ENCODE measurements at regions not wholly inside any gene's neighbourhood (a gene's known extent, or its start where the extent isn't known, plus 50 kb on each side); places are given as distances from the start of the nearest gene placed in this dataset.
"Not testable (repeated sequence)": the region's sequence is repeated elsewhere in the genome, so short reads cannot be mapped to it uniquely, and the experiment has no call there.

DNA sequence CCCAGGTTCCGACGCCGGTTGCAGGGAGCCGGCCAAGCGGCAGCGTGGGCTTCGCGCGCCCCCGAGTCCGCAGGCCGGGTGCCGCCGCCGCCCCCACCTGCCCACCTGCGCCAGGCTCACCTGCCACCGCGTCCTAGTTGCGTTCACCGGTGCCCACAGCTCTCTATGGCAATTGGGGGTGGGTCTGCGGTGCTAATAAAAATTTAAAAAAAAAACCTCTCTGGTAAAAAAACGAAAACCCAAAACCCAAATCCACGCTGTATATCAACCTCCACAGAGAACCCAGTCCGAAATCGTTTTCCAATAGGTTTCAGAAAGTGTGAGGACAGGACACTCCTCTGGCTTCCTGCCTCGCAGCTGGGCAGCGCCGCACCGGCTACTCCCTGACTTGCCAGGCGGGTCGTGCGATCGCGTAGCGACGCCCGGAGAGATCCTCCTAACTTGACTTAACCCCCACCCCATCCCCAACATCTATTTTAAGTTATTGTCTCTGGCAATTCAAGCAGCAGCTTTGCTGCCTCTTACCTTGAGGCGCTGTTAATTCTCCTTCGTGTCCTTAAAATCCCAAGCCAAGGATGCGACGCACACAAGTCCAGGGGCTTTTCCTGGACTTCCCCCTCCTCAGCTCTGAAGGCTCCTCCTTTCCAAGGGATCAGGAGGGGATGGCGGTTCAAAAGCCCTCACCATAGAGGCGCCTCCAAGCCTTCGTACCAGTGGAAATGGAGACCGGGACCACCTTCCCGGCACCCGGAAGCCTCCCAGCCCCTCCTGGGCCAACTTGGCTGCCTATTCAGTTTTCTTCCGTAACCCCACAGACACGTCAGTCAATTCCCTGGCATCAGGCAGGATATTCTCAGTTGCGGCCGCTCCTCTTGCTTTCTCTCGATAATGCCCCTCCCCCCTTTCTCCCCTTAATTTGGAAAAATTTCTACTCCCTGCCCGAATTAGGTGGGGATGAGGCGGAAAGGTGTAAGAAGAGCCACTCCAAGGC is 1639.4 kb upstream of the C9orf72 start:
- no peak for DNase-seq (ENCODE audit: low read depth in 2 of 2)

DNA sequence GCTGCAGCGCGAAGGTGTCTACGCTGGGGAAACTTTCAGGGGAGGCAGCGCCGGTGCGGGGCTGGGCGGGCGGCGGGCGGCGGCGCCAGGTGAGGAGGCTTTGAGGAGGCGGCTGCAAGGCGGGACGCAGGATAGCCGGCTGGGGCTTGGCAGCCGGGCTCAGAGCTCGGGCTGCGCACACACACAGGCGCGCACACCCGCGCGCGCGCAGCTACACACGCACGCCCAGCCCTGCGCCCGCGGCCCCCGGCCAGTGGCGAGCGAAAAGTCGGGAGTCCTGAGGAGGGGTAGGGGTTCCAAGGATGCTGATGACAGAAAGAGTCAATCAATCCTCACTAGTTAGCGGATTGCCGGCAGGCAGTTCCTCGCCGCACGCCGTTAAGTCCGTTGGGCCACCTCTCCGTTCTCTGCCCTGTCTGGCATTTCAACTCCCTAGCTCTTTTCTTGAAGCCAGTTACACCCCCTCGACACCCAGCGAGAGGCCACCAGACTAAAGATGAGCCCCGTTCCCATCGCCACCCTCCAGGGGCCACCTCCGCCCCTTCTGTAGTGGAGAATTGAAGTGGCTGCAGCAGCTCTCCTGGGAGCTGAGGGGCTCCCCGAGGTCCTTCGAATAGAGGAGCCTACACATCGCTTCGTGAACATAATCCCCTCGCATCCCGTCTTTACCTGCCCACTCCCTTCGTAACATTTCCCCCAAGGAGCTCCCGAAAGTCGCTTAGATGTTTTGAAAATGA is 1640.3 kb upstream of the C9orf72 start, which contains the start of gene LINGO2:
Gene LINGO2 (minus strand): TSS at position 185 of the 737 bp plus-strand sequence.
- no peak for DNase-seq (ENCODE audit: low read depth in 2 of 2)

DNA sequence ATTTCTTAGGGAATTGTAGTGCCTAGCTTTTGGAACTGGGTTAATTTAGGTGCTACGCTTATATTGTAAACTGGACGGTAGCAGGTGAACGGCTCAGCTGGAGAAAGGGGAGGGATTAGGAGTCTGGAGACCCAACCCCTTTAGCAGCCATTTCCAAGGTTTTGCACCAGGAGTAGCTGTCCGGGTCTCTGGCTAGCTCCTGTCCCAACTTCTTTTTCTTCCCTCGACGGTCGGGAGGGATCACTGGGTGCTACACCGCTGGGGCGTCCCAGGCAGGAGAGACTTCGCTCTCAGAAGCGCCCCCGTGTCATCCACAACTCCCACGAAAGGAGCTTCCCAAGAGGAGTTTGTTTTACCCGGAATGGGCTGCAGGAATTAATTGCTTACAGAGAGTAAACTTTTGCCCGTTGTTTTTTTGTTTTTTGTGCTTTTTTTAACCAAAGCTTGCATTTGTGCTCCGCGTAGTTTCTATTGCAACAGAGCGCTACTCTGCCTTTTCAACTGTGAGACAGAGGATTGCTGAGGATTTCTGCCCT is 1640.9 kb upstream of the C9orf72 start:
- DNase-seq (ENCODE audit: low read depth in 2 of 2), result no peak

DNA sequence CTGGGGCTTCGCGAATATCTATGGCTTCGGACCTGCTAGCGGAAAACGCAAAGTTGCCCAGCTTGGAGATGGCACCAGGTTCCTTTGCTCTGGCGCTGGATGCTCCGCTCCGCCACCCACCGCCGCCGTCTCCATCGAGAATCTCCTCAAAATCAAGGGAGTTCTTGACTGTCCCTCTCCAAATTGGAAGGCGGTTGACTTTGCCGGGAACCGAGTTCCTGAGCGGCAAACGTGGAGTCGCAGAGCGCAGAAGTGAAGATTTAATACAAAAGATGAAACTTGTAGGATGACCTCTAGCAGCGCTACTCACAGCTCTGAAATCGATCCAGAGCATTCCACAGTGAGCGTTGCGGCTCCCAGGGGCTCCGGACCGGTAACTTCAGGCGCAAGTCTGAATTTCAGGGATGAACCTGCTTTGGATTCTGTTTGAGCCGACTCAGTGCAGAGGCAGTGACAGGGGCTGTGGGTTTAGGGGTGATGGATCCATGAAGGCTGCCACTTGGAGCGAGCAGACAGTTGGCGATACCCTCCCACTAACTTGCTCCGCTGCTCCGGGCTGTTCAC is 1641.5 kb upstream of the C9orf72 start:
- DNase-seq (ENCODE audit: low read depth in 2 of 2), result no peak

DNA sequence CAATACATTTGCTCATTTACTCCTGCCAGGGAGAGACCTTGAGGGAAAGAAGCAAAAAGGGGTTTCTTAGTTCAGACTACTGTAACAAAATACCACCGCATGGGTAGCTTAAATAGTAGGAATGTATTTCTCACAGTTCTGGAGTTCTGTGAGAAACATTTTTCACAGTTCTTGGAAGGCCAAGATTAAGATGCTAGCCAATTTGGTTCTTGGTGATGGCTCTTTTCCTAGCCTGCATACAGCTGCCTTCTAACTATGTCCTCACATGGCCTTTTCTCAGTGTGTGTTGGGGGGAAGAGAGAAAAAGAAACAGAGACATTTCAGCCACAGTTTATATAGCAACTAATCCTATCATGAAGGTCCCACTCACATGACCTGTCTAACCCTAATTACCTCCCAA is 1644.7 kb upstream of the C9orf72 start:
- no peak for DNase-seq (ENCODE audit: low read depth in 2 of 2)

DNA sequence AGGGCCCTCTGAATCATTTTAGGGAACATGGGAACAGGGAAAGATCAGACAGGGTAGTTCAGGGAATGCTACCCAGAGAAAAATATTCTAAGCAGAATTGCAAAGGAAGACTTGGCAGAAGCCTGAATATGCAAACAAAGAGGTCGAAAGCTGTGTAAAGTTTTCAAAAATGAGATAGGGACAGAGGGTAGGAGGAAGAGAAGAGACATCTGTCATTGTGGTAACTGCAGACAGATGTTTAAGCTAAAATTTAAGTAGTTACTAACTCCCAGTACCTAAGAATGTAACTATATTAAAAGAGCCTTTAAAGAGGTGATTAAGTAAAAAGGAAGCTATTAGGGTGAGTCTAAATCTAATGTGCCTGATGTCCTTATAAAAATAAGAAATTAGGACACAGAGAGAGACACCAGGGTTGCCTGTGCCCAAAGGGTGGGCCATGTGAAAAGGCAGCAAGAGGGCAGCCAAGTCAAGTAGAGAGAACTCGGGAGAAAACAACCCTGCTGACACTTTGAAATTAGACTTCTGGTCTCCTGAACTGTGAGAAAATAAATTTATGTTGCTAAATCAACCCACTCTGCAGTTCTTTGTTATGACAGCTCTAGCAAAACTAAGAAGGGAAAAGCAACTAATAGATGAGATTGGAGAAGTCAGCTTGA is 1647.4 kb upstream of the C9orf72 start:
- no peak for DNase-seq (ENCODE audit: low read depth in 2 of 2)

DNA sequence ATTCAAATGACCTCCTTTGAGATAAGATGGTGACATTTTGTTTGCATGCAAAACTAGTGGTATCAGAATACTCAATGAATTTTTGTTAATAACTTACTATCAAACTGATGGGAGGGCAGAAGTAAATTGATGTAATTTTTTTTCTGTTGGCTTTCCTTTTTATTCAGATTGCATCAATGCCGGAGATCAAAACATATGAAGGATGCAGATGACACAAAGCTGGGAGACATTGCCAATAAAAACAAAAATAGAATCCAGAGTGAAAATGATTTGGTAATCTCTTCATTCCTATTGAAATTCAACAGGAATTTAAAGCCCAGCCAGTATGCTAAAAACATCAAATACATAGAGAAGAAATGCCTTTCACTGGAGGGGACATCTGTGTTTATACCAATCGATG is 1655.3 kb upstream of the C9orf72 start:
- DNase-seq (ENCODE audit: low read depth in 2 of 2), result no peak

DNA sequence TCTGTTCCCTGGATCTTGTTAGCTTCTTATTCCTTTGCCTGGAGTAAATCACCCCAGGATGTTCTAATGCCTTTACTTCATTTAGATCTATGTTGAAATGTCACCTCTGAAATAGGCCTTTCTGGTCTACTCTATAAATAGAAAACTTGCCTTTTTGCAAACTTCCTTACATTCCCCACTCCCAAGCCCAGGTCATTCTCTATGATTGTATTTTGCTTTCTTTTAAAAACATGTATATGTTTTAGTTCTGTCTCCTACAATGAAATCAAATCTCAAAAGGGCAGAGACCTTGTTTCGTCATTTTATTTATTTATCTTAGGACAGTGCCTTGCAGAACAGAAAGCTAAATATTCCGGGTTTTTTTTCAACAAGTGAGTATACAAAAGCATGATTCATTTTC is 1657.7 kb upstream of the C9orf72 start:
- DNase-seq (ENCODE audit: low read depth in 2 of 2), result no peak

DNA sequence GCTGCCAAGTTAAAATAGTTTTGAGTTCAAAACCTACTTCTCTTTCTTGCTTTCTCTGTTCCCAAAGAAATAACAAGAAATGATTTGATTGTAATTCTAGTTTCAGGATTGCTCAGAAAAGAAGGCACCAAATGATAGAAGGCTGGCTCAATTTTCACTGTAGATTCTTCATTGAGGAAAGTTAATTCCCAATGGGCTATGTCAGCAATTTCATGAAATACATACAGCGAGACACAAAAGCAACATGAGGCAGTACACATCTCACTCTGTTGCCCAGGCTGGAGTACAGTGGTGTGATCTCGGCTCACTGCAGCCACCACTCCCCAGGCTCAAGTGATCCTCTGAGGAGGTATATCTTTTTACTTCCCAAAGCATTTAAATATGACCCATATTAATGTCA is 1659.9 kb upstream of the C9orf72 start:
- DNase-seq (ENCODE audit: low read depth in 2 of 2), result no peak

DNA sequence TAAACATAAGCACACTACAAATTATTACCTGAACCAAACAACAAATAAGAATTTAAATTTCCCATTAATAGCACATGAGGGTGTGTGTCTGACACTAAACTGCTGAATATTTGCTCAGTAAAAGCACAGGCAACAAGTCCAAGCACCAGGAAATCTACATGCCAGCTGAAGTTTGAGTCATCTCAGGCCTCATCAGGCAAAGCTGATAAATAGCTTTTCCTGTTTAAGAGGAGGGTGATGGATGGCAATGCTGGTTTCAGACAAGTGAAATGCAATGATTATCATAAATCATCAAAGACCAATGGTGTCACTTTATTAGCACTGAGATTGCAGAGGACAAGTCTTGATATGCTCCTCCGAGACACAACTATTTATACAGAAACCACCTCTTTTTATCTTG is 1668.0 kb upstream of the C9orf72 start:
- no peak for DNase-seq (ENCODE audit: low read depth in 2 of 2)

DNA sequence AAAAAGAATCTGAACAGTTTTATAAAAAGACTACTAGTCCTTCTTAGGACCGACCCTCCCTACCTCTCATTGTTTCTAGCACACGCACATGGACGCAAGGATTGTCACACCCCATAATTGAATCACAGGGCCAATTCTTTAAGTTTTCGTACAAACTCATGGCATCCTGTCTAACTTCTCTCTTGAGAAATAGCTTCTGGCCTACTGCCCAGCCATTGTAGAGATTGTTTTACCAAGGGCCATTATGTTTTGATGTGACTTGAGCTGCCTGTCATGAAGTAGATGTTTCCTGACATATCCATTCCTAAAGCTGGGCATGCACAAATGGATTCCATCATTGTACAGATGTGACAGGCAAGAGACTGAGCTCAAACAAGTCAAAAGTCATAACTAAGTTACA is 1672.1 kb upstream of the C9orf72 start:
- DNase-seq (ENCODE audit: low read depth in 2 of 2), result no peak

DNA sequence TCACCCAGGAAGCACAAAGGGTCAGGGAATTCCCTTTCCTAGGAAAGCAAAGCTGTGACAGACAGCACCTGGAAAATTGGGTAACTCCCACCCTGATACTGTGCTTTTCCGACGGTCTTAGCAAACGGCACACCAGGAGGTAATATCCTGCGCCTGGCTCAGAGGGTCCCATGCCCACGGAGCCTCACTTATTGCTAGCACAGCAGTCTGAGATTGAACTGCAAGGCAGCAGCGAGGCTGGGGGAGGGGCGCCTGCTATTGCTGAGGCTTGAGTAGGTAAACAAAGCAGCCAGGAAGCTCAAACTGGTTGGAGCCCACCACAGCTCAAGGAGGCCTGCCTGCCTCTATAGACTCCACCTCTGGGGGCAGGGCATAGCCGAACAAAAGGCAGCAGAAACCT is 1697.1 kb upstream of the C9orf72 start:
- DNase-seq (ENCODE audit: low read depth in 2 of 2), result not testable (repeated sequence)

DNA sequence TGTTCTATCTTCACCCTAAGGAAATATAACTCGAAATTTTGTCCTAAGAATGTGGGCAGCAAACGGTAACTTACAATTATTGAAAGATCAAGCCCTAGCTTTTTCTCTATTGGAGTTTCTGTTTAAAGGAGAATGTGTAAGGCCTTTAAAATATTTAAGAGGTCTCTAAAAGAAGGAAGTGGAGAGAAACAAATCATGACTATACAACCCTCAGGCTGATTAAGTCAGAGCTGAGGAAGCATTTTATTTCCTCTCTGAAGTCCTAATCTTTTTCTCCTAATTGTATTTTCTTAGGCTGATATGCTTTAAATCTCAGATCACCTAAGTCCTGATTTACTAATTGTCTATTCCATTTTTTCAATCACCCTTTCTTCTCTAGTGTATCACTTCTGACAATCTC is 1708.8 kb upstream of the C9orf72 start:
- no peak for DNase-seq (ENCODE audit: low read depth in 2 of 2)

DNA sequence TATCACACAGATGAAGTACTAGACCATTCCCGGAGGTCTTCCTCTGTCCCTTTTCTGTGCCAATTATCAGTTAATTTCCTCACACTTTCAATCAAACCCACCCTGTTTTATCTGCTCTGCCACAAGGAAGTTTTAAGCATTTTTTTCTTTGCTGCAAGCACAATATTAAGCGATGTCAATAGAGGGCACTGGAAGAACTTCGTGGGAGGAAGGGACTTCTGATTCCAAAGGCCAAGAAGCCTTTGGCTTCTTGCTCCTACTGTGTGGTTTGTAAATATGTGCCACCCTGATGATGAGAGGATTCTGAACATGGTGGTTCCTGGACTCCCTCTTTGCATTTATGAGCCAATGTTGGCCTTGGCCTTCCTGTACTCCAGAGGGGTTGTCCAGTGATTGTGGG is 1712.5 kb upstream of the C9orf72 start:
- no peak for DNase-seq (ENCODE audit: low read depth in 2 of 2)

DNA sequence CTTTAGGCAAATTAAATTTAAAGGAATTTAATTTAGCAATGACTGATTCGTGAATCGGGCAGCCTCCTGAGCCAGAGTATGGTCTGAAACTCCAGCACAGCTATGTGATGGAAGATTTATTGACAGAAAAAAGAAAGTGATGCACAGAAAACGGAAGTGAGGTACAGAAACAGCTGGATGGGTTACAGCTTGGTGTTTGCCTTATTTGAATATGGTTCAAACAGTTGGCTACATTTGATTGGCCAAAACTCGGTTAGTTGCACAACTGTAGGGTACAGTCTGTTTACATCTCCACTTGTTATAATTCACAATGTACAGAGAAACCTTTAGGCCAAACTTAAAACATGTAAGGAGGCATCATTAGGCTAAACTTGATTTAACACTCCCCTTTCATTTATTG is 1716.1 kb upstream of the C9orf72 start:
- no peak for DNase-seq (ENCODE audit: low read depth in 2 of 2)

DNA sequence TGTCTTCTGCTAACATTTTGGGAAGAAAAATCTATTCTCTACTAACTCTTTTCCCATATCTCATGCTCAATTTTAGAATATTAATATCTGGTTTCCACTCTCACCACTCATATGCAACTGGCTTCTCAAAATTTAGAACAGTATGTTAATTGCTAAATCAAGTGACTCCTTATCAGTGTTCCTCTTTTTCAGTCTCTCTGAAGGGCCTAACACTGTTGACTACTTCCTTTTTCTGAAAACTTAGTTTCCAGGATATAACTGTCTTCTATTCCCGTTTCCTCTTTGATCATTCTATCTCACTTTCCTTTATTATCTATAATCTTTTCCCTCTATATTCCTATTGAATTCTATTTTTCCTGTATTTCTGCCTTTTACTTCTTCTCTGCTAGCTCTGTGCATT is 1717.2 kb upstream of the C9orf72 start:
- DNase-seq (ENCODE audit: low read depth in 2 of 2), result no peak

DNA sequence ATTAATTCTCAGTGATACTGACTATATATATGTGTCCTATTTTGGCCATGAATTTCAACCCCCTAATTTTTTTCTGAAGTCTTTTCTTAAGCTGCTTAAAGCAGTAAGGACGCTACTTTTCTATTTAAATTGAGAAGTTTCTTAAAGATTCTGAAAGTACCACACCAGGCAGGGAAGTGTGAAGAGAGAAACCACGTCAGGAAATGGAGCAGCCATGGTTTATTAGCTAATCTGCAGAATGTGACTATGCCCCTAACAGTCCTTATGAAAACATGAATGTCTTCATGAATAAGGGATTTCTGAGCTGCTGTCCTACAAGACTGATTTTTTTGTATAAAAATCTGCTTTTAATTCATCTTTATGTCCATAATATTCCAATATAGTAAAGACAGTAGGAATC is 1724.3 kb upstream of the C9orf72 start:
- DNase-seq (ENCODE audit: low read depth in 2 of 2), result no peak

DNA sequence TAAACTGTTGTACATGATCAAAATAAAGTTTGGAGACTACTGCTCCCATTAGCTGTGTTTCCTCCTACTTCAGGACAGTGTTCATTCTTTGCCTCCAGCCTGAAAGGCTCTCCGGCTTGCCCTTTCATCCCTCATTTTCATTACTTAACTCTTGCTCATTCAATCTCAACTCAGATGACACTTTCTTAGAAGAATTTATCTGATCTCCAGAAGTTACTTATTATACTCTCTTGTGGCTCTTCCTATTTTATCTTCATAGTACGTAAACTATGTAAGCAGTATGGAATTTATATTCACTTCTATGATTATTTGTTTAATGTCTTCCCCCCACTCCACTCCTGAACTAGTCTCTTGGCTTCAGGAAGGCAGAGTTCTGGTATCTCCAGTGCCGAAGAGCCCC is 1737.9 kb upstream of the C9orf72 start:
- DNase-seq (ENCODE audit: low read depth in 2 of 2), result no peak

DNA sequence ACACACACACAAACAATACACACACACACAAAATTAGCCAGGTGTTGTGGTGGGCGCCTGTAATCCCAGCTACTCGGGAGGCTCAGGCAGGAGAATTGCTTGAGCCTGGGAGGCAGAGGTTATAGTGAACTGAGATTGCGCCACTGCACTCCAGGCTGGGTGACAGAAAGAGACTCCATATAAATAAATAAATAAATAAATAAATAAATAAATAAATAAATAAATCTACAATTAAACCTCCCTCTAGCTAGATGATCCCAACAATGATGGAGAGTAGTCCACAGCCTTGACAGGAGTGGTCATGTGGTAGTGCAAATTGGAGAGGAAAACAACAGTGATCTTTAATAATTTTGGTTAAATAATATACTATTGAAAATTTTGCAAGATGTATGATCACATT is 1739.0 kb upstream of the C9orf72 start:
- DNase-seq (ENCODE audit: low read depth in 2 of 2), result no peak

DNA sequence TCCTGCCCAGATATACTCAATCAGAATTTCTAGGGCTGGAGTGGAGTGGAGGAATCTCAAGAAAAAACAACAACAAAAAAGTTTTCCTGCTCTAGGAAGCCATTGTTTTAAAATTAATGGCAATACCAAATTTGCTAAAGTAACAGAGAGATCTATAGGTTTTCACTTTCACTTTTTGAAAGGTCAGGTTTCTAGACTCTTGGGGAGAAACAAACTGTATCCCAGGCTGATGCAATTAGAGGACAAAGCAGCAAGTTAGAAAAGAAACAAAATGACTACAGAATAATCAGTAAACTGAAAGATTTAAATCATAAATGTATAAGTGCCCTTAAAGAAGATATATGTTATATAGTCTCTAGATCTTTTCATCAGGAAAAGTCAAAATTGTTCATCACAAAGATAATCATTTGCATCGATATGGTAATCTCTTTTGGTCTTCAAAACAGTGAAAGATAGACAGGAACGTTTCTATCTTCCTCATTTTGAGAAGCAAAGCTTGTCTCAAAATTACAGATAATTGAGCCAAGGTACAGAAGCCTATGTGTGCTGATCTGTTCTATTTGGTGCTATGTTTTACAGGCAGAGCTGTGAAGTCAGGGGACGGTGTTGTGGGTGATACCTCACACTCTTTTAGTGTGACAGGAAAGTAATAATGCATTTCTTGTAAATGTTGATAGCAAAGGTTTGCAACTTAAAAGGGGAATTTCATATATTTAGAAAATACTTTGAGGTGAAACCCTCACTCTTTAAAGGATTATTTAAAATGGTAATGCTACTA is 1746.6 kb upstream of the C9orf72 start:
- no peak for DNase-seq (ENCODE audit: low read depth in 2 of 2)

DNA sequence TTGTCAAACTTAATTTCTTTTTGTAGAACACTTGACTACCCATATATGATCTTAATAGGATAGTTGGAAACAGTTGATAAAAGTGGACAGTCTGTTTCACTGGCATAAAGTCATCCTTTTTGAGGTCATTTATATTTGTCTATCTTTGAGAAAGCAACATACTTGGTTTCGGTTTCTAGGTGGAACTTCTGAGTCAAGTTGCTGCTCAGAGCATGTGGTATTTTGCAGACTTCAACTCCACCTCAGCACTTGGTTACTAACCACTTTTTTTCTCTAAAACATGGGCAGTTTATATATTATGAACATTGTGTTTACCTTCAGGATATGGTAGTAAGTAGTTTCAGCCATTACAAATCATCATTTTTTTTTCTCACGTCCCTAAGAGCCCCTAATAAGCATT is 1749.0 kb upstream of the C9orf72 start:
- no peak for DNase-seq (ENCODE audit: low read depth in 2 of 2)

All from stimulated activated CD4-positive, alpha-beta T cell treated with anti-CD3 and anti-CD28 coated beads, Interleukin-1b, Interleukin-23, amount 100 ng/mL, for 4 hours (primary cell).